GM18858 (cell line): ENCODE measurements at regions not wholly inside any gene's neighbourhood (a gene's known extent, or its start where the extent isn't known, plus 50 kb on each side); places are given as distances from the start of the nearest gene placed in this dataset.

Experiments
- ATAC-seq: cut with Tn5 transposase; IDR thresholded peaks from one replicate; pipeline ENCODE4 v1.9.1; 2021; ENCODE audit not compliant: unreplicated experiment

DNA sequence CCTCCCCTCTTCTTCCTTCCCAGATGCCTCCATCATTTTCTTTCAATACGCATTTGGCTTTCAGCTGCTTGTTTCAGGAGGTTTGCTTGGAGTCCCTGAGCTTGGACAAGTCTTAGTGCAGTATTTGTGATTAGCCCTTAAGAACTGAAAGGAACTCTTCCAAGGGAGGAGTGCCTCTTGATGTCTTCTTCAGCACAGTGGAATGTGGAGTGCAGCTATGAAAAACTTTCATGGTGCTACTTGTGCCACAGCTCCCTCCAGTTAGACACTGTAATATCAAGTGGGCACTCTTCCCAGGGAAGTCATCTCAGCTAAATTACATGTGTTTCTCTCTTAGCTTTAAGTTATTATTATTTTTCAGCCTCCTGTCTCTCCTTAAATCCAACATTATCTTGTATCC, 173.1 kb downstream of the NECTIN3 start:
- ATAC-seq = no peak

DNA sequence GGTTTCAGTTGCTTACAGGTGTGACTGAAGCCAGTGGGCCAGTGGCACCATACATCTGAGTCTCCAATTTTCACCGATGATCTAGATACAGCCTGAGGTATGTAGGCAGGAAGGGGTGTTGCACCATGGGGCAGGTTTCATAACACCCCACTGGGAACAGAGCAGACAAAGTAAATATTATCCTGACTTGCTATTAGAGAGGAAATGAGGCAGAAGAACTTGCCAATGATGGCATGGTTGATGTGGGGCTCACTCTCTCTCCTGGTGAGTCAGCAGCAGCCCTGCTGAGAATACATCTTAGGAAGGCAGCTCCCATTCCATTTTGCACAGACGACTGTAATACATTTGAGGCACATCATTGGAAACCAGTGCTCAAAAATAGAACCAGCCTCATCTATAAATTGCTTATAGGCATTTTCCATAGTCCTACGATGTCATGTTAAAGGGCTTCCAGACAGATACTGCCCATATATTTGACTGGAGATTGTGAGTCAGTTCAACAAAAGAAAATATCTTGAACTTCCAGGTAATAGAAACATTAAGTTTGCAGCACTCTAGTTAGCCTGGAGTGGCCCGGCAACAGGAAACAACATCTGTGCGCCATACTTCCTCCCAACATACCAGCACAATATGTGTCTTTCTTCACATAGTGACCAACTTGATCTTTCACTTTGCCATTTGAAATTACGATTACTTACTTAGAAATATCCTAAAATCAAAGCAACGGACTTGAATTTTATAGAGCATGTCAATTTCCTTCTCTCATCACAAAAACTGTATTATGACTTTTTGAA, 175.5 kb downstream of the NECTIN3 start:
- no peak for ATAC-seq

DNA sequence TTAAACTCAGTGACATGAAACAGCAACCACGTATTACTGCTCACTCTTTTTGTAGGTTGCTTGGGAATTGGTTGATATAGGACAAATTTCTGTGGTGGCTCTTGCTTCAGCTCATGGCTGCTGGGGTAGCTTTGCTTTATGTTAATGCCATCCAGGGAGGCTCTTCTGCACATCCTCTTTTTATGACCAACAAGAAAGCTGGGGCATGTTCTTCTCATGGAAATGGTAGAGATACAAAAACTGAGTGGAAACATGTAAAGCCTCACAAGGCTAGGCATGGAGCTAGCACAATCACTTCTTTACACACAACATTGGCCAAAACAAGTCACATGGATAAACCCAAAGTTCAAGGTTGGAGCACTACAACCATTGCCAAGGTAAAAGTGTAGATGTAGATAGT, 176.8 kb downstream of the NECTIN3 start:
- ATAC-seq = no peak

DNA sequence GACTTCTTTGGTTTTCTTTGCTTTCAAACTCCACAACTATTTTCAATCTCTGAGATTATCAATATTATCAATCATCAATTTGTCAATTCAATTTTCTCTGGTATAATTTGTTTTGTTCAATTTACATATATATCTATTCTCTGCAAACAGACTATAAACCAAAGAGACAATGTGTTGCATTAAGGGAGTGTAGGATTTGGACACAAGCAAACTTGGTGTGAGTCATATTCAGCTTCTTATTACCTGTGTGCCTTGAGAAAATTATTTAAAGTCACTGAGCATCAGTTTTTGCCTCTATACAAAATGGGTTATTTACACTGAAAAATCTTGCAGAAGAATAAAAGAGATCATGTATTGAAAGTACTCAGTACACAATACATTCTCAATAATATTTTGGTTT, 177.8 kb downstream of the NECTIN3 start:
- no peak for ATAC-seq

DNA sequence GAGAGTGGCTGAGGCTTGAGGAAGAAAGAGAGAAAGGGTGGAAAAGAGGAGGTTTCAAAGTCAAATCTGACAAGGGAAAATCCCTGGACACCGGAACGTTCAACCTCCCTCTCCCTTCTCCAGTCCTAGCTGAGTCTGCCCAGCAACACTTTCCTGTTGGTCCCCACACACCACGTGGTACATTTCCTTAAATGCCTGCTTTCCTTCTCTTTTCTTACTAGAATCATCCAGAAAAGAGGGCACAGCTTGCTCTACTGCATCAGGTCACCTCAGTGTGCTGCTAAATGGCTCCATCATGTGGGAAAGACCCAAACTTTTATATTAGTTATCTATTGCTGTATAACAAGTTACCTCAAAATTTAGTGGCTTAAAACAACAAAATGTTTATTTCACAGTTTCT, 181.2 kb downstream of the NECTIN3 start:
- ATAC-seq = no peak

DNA sequence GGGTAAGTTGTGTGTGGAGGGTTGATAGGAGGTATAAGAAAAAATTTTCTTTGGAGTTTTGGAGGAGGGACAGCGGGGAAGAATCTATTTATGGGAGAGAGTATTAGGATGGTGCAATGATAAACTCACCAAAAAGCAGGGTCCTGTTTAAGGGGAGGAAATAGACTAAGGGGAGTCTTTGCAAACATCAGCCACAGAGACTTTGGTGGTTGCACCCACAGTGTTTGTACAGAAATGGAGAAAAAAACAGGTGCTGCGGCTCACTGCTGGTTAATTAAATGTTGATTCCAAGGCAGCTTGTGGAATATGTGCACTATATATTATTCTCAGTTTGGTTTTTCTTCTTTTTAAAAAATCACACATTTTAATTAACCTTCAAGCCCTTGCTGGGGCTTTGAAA, 182.1 kb downstream of the NECTIN3 start:
- ATAC-seq = no peak

DNA sequence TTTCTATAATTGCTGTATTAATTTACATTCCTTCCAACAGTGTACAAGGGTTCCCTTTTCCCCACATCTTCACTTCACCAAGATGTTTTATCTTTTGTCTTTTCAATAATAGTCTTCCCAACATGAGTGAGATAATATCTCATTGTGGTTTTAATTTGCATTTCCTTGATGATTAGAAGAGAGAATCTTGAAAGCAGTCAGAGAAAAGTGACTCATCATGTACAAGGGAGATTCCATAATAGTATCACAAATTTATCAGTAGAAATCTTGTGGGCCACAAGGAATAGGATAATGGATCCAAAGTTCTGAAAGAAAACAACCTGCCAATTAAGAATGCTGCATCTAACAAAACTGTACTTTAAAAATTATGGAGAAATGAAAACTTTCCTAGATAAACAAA, 189.3 kb downstream of the NECTIN3 start:
- ATAC-seq = peak; percentile 74

DNA sequence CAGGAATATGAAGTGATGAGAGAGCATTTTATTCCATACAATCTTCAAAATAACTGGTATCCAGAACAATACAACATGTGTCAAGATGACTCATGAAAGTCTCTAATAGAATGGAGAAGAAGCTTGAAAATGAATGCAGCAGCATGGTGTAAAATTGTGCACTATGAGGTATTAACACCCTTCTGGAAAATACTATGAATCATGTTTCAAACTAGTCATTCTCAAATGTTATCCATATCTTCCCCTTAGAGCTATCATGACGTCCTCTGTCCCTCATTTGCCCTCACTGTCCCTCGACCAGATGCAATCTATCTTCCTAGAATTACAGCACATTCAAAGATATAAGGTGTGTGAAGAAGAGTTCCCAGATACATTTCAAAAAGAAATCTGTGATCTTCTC, 198.2 kb downstream of the NECTIN3 start:
- ATAC-seq = no peak

DNA sequence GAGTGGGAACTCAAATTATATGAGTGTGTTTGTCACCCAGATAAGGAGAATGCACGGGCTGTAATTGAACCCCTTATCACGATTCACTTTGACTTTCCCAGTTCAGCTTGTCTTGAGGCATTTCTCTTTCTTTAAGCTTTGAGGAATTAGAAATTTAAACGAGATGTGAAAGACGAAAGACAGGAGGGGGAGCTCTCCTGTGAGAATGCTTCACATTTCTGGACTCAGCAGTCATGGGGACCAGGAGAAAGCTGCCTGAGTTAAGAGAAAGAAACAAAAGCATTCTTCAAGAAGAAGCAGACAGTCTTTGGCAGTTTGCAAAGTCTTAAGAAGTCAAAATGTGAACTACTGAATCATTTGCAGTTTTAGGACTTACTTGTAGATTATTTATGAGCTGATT, 205.6 kb downstream of the NECTIN3 start:
- no peak for ATAC-seq

DNA sequence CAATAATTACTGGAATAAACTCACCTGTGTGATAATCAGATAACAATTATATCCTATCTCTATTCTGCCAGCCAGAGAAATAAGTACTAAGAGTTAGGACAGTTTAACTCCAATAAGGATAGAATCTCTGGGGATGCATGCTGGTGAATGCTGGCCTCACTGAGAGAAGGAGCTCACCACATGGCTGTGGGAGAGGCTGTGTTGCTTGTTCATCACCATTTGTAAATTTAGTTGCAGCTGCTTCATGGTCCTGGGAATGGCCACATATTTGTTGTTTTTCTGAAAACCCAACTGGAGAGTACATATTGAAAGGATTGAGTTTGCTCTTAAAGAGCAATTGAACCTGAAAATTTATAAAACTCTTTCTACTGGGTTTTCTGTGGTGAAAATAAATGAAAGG, 207.3 kb downstream of the NECTIN3 start:
- ATAC-seq = no peak

DNA sequence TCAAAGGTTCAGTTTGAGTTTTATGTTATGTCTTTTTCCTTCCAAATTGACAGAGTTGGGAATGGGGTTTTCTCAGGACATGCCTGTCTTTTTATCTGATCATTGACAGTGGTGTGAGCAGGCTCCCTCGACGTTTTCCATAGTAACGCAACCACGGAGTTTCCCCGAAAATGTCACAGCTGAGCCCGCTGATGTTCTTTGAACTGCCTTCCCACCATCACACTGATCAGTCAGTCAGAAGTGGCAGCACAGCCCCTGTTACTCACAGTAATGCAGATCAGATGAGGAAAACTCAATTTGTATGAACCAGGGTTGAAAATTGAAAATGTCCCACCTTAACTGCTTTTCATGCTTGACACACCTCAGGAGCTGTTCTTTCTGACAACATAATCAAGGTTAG, 210.4 kb downstream of the NECTIN3 start:
- ATAC-seq = no peak

DNA sequence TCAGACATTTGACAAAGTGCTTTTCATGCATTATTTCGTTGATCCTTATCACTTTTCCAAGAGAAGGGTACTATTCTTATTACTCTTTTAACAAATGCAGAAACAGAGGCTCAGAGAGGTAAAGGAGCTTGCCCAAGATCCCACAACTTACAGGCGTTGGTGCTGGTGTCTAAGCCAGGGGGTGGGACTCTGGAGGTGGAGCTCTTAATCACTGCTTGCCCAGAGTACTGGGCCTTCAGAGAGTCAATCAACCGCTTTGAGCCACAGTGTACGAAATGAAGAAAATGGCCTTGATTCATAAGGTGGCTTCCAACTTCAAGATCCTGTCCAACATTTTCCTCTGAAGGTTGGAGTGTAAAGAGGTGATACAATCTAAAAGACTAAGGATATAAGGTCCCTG, 211.5 kb downstream of the NECTIN3 start:
- ATAC-seq = no peak

DNA sequence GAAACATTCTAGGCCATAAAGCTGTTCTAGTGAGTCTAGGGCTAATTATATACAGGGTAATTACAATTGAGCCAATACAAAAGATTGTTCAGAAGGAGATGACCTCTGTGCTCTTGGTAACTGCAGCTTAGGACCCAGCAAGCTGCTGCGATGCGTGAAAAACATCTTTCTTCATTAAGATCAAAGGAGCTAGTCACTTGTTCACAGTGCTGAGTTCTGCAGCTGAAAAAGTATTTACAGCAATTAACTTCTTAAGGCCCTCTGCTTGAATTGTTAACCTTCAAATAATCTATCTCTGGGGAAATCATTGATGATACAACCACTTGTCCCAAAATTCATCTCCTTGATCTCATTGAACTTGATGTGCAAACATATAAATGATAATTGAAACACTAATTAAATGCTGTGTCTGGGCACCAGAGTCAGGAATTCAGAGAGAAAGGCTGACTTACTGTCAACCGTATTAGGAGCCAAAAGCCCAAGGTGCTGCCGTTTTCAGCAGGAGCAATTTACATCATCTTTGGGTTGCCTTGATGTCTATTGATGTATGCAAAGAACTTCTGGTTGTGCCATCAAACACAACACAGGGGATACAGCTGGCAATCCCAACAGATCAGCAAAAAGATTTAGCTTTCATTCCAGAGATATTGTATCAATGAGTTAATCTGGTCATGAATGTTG, 213.0 kb downstream of the NECTIN3 start:
- no peak for ATAC-seq

DNA sequence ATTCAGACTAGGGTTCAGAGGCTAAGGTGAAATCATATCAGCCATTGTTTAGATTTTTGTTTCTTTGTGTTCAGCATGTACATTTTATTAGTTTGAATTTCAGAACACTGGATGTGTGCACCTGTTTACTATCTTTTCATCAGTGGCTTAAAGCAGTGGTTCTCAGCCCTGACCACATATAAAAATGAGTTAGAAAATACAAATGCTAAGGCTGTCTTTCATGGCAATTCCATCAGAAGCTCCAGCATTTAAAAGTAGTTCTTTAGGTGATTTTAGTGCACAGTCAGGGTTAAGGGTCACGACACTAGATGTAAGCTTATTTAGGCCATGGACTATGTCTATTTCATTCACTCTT, 213.5 kb downstream of the NECTIN3 start:
- ATAC-seq = no peak

DNA sequence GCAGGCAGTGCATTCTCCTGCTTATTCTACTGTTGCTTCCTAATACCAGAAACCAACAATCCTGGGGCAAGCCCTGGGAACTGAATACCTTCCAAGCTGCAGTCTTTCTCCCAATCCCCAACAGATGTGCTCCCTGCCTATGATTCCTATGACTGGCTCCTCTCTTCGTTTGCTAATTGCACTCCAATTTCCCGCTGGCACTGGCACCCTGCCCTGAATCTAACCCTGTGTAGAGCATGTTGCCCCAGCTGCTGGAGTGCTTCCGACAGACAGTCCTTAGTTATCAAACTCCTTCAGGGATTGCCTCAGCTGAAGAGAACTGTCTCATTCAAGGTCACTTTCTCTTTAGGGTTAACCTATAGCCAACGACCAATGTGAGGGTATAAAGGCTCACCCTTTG, 214.1 kb downstream of the NECTIN3 start:
- ATAC-seq = no peak

DNA sequence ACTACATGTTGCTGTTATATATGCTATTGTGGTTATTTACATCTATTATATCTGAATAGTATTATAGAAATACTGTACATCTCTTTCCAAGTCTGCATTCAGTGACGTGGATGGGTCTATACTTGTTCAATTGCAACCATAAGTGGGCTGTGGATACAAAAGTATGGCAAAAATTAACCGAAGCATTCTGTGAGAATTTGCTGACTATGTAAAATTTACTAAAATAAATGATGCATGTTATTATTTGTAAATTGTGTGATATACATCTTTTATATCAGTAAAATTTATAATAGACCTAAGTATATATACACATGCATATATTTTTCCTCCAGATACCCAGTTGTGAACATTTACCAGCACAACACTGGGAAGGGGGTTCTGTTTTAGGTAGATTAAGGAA, 215.1 kb downstream of the NECTIN3 start:
- ATAC-seq = no peak

DNA sequence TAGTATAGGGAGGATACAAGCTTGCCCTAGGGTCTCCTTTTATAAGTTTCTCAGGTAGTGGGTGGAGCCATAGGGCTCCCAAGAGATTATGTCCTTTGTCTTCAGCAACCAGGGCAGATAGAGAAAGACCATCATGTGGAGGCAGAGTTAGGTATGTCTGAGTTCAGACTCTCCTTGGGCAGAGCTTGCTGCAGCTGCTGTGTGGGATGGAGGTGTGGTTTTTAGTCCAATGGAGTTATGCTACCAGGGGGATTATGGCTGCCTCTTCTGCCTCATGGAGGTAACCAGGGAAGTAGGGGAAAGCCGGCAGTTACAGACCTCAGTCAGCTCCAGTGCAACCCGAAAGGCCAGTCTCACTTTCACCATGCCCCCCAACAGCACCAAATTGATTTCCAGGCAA, 220.5 kb downstream of the NECTIN3 start:
- no peak for ATAC-seq

DNA sequence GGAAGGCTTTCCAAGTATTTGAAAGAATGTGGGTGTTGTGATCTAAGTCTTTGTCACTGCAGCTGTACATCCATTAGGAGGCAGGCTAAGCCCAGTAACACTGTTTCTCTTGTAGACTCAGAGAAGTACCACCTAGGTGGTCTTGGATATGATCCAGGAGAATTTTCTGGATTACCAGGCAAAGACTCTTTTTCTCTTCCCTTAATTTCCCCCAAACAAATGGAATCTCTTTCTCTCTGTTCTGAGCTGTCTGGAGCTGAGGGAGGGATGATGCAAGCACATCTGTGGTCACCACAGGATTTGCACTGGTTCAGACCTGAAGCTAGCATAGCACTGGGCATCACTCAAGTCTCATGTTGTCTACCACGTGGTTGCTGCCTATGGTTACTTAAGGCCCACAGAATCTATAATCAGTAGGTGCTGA, 227.6 kb downstream of the NECTIN3 start:
- no peak for ATAC-seq

DNA sequence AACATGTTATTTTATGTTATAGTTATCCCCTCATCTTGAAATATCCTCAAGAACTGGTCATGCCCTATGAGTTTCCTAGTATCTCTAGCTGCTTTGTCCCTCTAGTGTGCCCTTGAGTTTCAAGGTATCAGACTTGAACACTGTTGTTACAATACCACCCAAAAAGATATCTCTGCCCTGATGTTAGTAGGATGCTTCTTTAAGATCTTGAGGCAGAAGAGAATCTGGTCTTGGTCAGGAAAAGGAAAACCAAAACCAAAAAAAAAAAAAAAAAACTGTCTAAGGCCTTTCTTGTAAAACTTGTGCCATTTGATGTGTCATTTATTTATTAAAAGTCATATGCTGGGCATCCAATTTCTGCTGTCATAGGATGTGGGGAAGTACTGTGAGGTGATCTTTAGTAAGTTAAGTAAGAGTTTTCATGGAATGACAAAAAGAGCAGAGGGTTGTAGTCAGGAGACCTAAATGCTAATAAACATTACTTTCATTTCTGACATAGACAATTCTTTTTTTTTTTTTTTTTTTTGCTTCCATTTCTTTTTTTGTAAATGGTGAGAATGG, 229.7 kb downstream of the NECTIN3 start:
- ATAC-seq = no peak

DNA sequence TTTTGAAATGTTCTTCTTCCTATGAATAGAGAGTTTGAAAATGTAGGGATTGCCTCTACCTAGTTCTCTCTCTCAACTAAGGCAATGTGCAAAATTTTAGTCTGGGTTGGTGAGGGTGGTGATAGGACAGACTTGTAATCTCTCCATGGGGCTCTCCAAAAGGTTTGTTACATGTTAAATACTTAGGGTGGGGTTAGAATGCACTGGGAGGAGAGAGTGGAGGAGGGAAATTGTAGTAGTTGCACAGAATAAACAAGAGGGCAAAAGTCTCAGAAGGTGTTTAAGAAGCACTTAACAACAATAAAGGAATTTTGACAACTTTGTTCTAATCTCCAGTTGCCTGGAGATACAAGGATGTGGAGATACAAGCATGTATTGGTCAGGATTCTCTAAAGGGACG, 230.4 kb downstream of the NECTIN3 start:
- ATAC-seq = no peak

DNA sequence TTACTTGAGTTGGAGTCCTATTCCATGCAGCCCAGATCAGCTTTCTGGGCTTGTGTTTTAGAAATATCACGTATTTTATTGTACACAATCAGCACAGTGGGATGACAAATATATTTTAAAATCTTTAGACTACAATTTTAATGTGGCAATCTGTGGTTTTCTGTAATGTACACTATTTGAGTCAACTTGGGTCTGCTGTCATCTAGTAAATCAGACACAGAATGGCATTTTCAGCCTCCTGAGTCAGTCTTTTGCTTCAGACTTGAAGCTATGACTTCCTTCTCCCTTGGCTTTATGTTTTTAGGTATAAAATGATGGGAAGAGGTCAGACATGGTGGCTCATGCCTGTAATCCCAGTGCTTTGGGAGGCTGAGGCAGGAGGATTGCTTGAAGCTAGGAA, 232.1 kb downstream of the NECTIN3 start:
- ATAC-seq = no peak

DNA sequence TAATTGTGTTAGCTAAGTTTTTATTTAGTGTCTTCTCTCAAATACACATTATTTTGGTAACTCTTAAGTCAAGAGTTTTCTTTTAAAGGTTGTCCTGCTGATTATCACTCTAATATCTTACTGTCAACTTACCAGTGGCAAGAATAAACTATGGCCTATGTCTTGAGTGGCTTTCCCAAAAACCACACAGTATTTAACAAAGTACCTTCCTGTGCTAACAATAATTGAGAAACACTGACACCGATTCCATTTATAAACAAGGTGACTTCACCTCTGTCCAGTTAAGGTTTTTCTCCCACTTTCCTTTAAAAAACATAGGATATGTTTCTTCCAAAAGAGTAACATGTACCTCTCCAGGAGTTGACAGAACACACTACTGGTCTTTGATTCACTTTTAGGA, 234.3 kb upstream of the CD96 start:
- no peak for ATAC-seq

DNA sequence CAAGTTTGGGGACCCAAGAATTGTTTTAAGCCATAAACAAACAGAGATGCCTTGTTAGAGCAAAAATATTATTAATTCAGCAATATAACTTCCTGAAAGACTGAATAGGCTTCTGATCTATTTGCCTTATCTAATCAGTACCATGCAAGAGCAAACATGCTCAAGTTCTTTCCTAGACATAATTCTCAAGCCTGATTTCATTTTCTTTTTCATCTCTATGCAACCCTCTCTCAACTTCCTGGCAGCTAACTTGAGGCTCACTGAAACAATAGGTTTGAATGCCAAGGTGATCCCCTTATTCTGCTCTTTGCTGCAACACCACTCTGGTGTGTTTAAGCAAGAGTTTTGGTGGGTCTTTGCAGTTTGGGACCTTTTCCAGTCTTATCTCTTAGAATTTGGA, 230.9 kb upstream of the CD96 start:
- no peak for ATAC-seq
